GM12865 (cell line): ENCODE measurements at regions not wholly inside any gene's neighbourhood (a gene's known extent, or its start where the extent isn't known, plus 50 kb on each side); places are given as distances from the start of the nearest gene placed in this dataset.

ENCODE experiments used
- DNase-seq: peaks from one replicate; pipeline ENCODE4 v3.0.0; 2010; ENCODE audit warnings: low read depth
- H3K4me3 ChIP-seq: 2 replicates; pipeline ENCODE4 v1.5.1; 2011; ENCODE audit warnings: mild to moderate bottlenecking, low read depth, low read length, control low read depth
- CTCF ChIP-seq: IDR thresholded peaks from 2 replicates; pipeline ENCODE4 v1.5.1; 2011; ENCODE audit warnings: low read length, control low read depth, low read depth, inconsistent platforms; ENCODE audit not compliant: insufficient read depth; ENCODE audit errors: missing control alignments

GRCh38 chr6:21905531-21905930 is 312.0 kb downstream of the SOX4 start:
- TF ChIP-seq CTCF, result no peak
- no peak overlapping the region for H3K4me3 ChIP-seq
- no peak for DNase-seq

GRCh38 chr6:21906826-21907225 is 313.3 kb downstream of the SOX4 start:
- DNase-seq, result no peak
- TF ChIP-seq CTCF, result no peak
- H3K4me3 ChIP-seq, result no peak overlapping the region

GRCh38 chr6:21907291-21907690 is 313.7 kb downstream of the SOX4 start:
- H3K4me3 ChIP-seq, result no peak overlapping the region
- no peak for TF ChIP-seq CTCF
- DNase-seq, result no peak

- no peak overlapping the region for H3K4me3 ChIP-seq
- TF ChIP-seq CTCF, result no peak
- DNase-seq, result no peak
Measured at GRCh38 chr6:21908161-21908848, 314.8 kb downstream of the SOX4 start.

GRCh38 chr6:21909321-21909720 is 315.8 kb downstream of the SOX4 start:
- no peak for TF ChIP-seq CTCF
- DNase-seq, result no peak
- no peak overlapping the region for H3K4me3 ChIP-seq

- no peak overlapping the region for H3K4me3 ChIP-seq
- no peak for DNase-seq
- no peak for TF ChIP-seq CTCF
Measured at GRCh38 chr6:21911208-21911607, 317.7 kb downstream of the SOX4 start.
